GM18519 (cell line): ENCODE measurements at regions not wholly inside any gene's neighbourhood (a gene's known extent, or its start where the extent isn't known, plus 50 kb on each side); places are given as distances from the start of the nearest gene placed in this dataset.
"Not testable (repeated sequence)": the region's sequence is repeated elsewhere in the genome, so short reads cannot be mapped to it uniquely, and the experiment has no call there.

Experiments used
- ATAC-seq: cut with Tn5 transposase; IDR thresholded peaks from one replicate; pipeline ENCODE4 v1.9.1; 2021; ENCODE audit warnings: mild to moderate bottlenecking, moderate library complexity; ENCODE audit not compliant: unreplicated experiment, low FRiP score

- no peak for ATAC-seq
Measured at GRCh38 chr7:118764221-118764620, 539.7 kb downstream of the ANKRD7 start.

GRCh38 chr7:118771672-118772071 is 547.2 kb downstream of the ANKRD7 start:
- ATAC-seq, result no peak

- ATAC-seq, result no peak
Measured at GRCh38 chr7:118777308-118777707, 552.8 kb downstream of the ANKRD7 start.

GRCh38 chr7:118792682-118793081 is 568.2 kb downstream of the ANKRD7 start:
- ATAC-seq, result no peak

GRCh38 chr7:118793582-118793981 is 569.1 kb downstream of the ANKRD7 start:
- ATAC-seq, result no peak

- no peak for ATAC-seq
Measured at GRCh38 chr7:118794419-118794818, 569.9 kb downstream of the ANKRD7 start.

- no peak for ATAC-seq
Measured at GRCh38 chr7:118801366-118801765, 576.9 kb downstream of the ANKRD7 start.

GRCh38 chr7:118802726-118803125 is 578.2 kb downstream of the ANKRD7 start:
- ATAC-seq, result no peak

GRCh38 chr7:118826246-118826645 is 601.7 kb downstream of the ANKRD7 start:
- no peak for ATAC-seq

- ATAC-seq, result peak; percentile 96
Measured at GRCh38 chr7:118836933-118837332, 612.4 kb downstream of the ANKRD7 start.

GRCh38 chr7:118839515-118839914 is 615.0 kb downstream of the ANKRD7 start:
- no peak for ATAC-seq

- ATAC-seq, result no peak
Measured at GRCh38 chr7:118843456-118843855, 619.0 kb downstream of the ANKRD7 start.

GRCh38 chr7:118844748-118845147 is 620.2 kb downstream of the ANKRD7 start:
- ATAC-seq, result no peak

GRCh38 chr7:118845791-118846190 is 621.3 kb downstream of the ANKRD7 start:
- ATAC-seq, result no peak

- ATAC-seq, result no peak
Measured at GRCh38 chr7:118846977-118847376, 622.5 kb downstream of the ANKRD7 start.

GRCh38 chr7:118855290-118855689 is 630.8 kb downstream of the ANKRD7 start:
- ATAC-seq, result no peak

GRCh38 chr7:118858651-118859149 is 634.2 kb downstream of the ANKRD7 start:
- ATAC-seq, result no peak

- no peak for ATAC-seq
Measured at GRCh38 chr7:118861581-118861980, 637.1 kb downstream of the ANKRD7 start.

GRCh38 chr7:118862740-118863139 is 638.2 kb downstream of the ANKRD7 start:
- no peak for ATAC-seq

- ATAC-seq, result no peak
Measured at GRCh38 chr7:118863966-118864365, 639.5 kb downstream of the ANKRD7 start.

- ATAC-seq, result no peak
Measured at GRCh38 chr7:118867860-118868259, 643.4 kb downstream of the ANKRD7 start.

- not testable (repeated sequence) for ATAC-seq
Measured at GRCh38 chr7:118869141-118869540, 644.6 kb downstream of the ANKRD7 start.

GRCh38 chr7:118870187-118870586 is 645.7 kb downstream of the ANKRD7 start:
- ATAC-seq, result no peak
